ENCODE measurements at regions not wholly inside any gene's neighbourhood (a gene's known extent, or its start where the extent isn't known, plus 50 kb on each side); places are given as distances from the start of the nearest gene placed in this dataset.

- DNase-seq (ENCODE audit: low read depth in 2 of 2): no peak
Measured at GRCh38 chr5:50964746-50965653, 298.6 kb downstream of the PARP8 start.

GRCh38 chr5:50965654-50966375, 299.4 kb downstream of the PARP8 start:
- no peak for DNase-seq (ENCODE audit: low read depth in 2 of 2)

GRCh38 chr5:50967009-50967562, 300.6 kb downstream of the PARP8 start:
- no peak for DNase-seq (ENCODE audit: low read depth in 2 of 2)

GRCh38 chr5:50967563-50968355, 301.3 kb downstream of the PARP8 start:
- DNase-seq (ENCODE audit: low read depth in 2 of 2): no peak

- no peak for DNase-seq (ENCODE audit: low read depth in 2 of 2)
Measured at GRCh38 chr5:50968356-50969149, 302.1 kb downstream of the PARP8 start.

GRCh38 chr5:50969151-50970031, 303.0 kb downstream of the PARP8 start:
- no peak for DNase-seq (ENCODE audit: low read depth in 2 of 2)

- DNase-seq (ENCODE audit: low read depth in 2 of 2): no peak
Measured at GRCh38 chr5:50975840-50976239, 309.4 kb downstream of the PARP8 start.

- no peak for DNase-seq (ENCODE audit: low read depth in 2 of 2)
Measured at GRCh38 chr5:50978924-50979323, 312.5 kb downstream of the PARP8 start.

GRCh38 chr5:50984640-50985039, 318.2 kb downstream of the PARP8 start:
- no peak for DNase-seq (ENCODE audit: low read depth in 2 of 2)

- DNase-seq (ENCODE audit: low read depth in 2 of 2): no peak
Measured at GRCh38 chr5:50990296-50990924, 324.0 kb downstream of the PARP8 start.

GRCh38 chr5:50995285-50995942, 329.0 kb downstream of the PARP8 start:
- no peak for DNase-seq (ENCODE audit: low read depth in 2 of 2)

- DNase-seq (ENCODE audit: low read depth in 2 of 2): no peak
Measured at GRCh38 chr5:51001227-51001923, 334.9 kb downstream of the PARP8 start.

- no peak for DNase-seq (ENCODE audit: low read depth in 2 of 2)
Measured at GRCh38 chr5:51002368-51002767, 335.9 kb downstream of the PARP8 start.

- no peak for DNase-seq (ENCODE audit: low read depth in 2 of 2)
Measured at GRCh38 chr5:51013036-51013435, 346.6 kb downstream of the PARP8 start.

GRCh38 chr5:51018423-51018822, 352.0 kb downstream of the PARP8 start:
- no peak for DNase-seq (ENCODE audit: low read depth in 2 of 2)

GRCh38 chr5:51024263-51024662, 357.8 kb downstream of the PARP8 start:
- no peak for DNase-seq (ENCODE audit: low read depth in 2 of 2)

GRCh38 chr5:51027271-51027670, 356.0 kb upstream of the ISL1 start:
- DNase-seq (ENCODE audit: low read depth in 2 of 2): no peak

- DNase-seq (ENCODE audit: low read depth in 2 of 2): no peak
Measured at GRCh38 chr5:51028394-51028793, 354.9 kb upstream of the ISL1 start.

Data from activated CD8-positive, alpha-beta memory T cell treated with anti-CD3 and anti-CD28 coated beads for 4 hours (primary cell).